Keratinocyte (primary cell): ENCODE measurements at regions not wholly inside any gene's neighbourhood (a gene's known extent, or its start where the extent isn't known, plus 50 kb on each side); places are given as distances from the start of the nearest gene placed in this dataset.

Source experiments
- DNase-seq: peaks from one replicate; pipeline ENCODE4 v3.0.0-alpha.2; 2011; ENCODE audit warnings: low read depth, missing footprints, low spot score
- FAIRE-seq: peaks from 2 replicates; lab custom pipeline; 2011; peaks lifted over from hg19 to GRCh38; lab: Jason Lieb, UNC
- H2AFZ ChIP-seq: 2 replicates; pipeline ENCODE4 v1.6.0; 2012; ENCODE audit warnings: low read length, control low read depth, inconsistent platforms; ENCODE audit not compliant: control insufficient read depth
- H3K27ac ChIP-seq: 2 replicates; pipeline ENCODE4 v1.5.1; 2011; ENCODE audit warnings: low read length; ENCODE audit not compliant: control insufficient read depth, insufficient read depth
- H3K27me3 ChIP-seq: 3 replicates; pipeline ENCODE4 v1.6.0; 2011; ENCODE audit warnings: low read length; ENCODE audit not compliant: control insufficient read depth, insufficient read depth; ENCODE audit errors: extremely low read depth
- H3K36me3 ChIP-seq, 2 experiments: 2 replicates in 1 of 2; 3 replicates in 1 of 2; pipeline ENCODE4 v1.5.1; 2011; ENCODE audit warnings: low read length in 2 of 2, mild to moderate bottlenecking in 1 of 2; ENCODE audit not compliant: control insufficient read depth in 2 of 2, insufficient read depth in 2 of 2; ENCODE audit errors: extremely low read depth in 1 of 2
- H3K4me1 ChIP-seq: 3 replicates; pipeline ENCODE4 v1.5.1; 2011; ENCODE audit warnings: low read length; ENCODE audit not compliant: control insufficient read depth, insufficient read depth; ENCODE audit errors: extremely low read depth
- H3K4me2 ChIP-seq: 3 replicates; pipeline ENCODE4 v1.6.0; 2011; ENCODE audit warnings: low read depth, low read length; ENCODE audit not compliant: control insufficient read depth, insufficient read depth; ENCODE audit errors: extremely low read depth
- H3K4me3 ChIP-seq, 3 experiments: fragments of 200-600 bp in 1 of 3; sonication (generic) in 1 of 3; 2 replicates in 2 of 3; 3 replicates in 1 of 3; pipeline ENCODE4 v1.5.1; 2011 to 2016; ENCODE audit warnings: low read length in 3 of 3, mild to moderate bottlenecking in 3 of 3, control low read depth in 2 of 3, inconsistent platforms in 1 of 3, low read depth in 1 of 3, mixed read lengths in 1 of 3, mixed run types in 1 of 3, moderate library complexity in 1 of 3; ENCODE audit not compliant: control insufficient read depth in 2 of 3, insufficient read depth in 2 of 3; ENCODE audit errors: extremely low read depth in 1 of 3
- H3K79me2 ChIP-seq: 2 replicates; pipeline ENCODE4 v1.6.0; 2012; ENCODE audit warnings: low read length; ENCODE audit not compliant: control insufficient read depth, insufficient read depth
- H3K9ac ChIP-seq: 3 replicates; pipeline ENCODE4 v1.6.0; 2011; ENCODE audit warnings: low read length; ENCODE audit not compliant: control insufficient read depth, insufficient read depth; ENCODE audit errors: extremely low read depth
- H3K9me1 ChIP-seq: 3 replicates; pipeline ENCODE4 v1.6.0; 2011; ENCODE audit warnings: low read length; ENCODE audit not compliant: control insufficient read depth, insufficient read depth; ENCODE audit errors: extremely low read depth
- H3K9me3 ChIP-seq: 2 replicates; pipeline ENCODE4 v1.5.1; 2012; ENCODE audit warnings: low read depth, low read length; ENCODE audit not compliant: control insufficient read depth
- H4K20me1 ChIP-seq: 3 replicates; pipeline ENCODE4 v1.6.0; 2011; ENCODE audit warnings: low read length; ENCODE audit not compliant: control insufficient read depth, insufficient read depth; ENCODE audit errors: extremely low read depth
- EZH2 ChIP-seq: IDR thresholded peaks from one replicate; pipeline ENCODE4 v1.6.1; 2012; ENCODE audit warnings: inconsistent platforms, mild to moderate bottlenecking, low read length, moderate library complexity
- dilution Hi-C: fragments of 300-500 bp; cut with MboI; formaldehyde crosslinking; loops from one replicate; pipeline ENCODE4 v1.7.0; 2020; ENCODE audit warnings: low sequenced_read_pairs; ENCODE audit not compliant: extremely low pct_ligation_motif_present
- TF ChIP-seq, protein P1 (sequence below), 3 experiments: IDR thresholded peaks in 1 of 3; conservative IDR thresholded peaks in 1 of 3; optimal IDR thresholded peaks in 1 of 3; 2 replicates in 2 of 3; 3 replicates in 1 of 3; pipeline versions ENCODE3 to v1.5.1; 2011; ENCODE audit warnings: low read length in 3 of 3, mild to moderate bottlenecking in 3 of 3, moderate library complexity in 2 of 3, control low read depth in 1 of 3, inconsistent platforms in 1 of 3; ENCODE audit not compliant: insufficient read depth in 2 of 3; ENCODE audit errors: extremely low read depth in 1 of 3

DNA sequence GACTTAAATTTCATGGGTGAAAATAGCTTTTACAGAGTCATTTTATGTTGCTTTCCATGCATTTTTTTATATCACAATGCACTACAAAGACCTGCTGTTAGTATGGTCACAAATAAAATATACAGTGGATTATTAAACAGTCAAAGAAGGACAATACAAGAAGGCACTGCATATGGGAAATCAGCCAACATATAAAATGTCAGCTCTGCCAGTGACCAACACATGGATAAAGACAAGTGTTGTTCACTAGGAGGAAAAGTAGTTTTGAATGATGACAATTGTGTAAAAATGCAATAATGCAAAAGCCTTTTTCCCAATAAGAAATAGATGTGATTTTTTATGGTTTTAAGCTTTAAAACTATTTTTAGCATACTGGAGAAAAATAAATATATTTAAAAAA is 425.3 kb upstream of the CBLB start:
- dilution Hi-C loops = no loop called here
- no peaks in the 10 kb centered on the region for H4K20me1 ChIP-seq
- no peak overlapping the region for H3K4me2 ChIP-seq
- H3K4me3 ChIP-seq = no peak overlapping the region
- H3K9me3 ChIP-seq = no peaks in the 10 kb centered on the region
- H3K36me3 ChIP-seq = no peaks in the 10 kb centered on the region
- FAIRE-seq = no peak
- no peak overlapping the region for H2AFZ ChIP-seq
- H3K4me1 ChIP-seq = no peaks in the 10 kb centered on the region
- H3K9me1 ChIP-seq = no peaks in the 10 kb centered on the region
- TF ChIP-seq, protein P1, sequence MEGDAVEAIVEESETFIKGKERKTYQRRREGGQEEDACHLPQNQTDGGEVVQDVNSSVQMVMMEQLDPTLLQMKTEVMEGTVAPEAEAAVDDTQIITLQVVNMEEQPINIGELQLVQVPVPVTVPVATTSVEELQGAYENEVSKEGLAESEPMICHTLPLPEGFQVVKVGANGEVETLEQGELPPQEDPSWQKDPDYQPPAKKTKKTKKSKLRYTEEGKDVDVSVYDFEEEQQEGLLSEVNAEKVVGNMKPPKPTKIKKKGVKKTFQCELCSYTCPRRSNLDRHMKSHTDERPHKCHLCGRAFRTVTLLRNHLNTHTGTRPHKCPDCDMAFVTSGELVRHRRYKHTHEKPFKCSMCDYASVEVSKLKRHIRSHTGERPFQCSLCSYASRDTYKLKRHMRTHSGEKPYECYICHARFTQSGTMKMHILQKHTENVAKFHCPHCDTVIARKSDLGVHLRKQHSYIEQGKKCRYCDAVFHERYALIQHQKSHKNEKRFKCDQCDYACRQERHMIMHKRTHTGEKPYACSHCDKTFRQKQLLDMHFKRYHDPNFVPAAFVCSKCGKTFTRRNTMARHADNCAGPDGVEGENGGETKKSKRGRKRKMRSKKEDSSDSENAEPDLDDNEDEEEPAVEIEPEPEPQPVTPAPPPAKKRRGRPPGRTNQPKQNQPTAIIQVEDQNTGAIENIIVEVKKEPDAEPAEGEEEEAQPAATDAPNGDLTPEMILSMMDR (optimal IDR thresholded peaks at IDR 0.05 in 1 of 3, IDR thresholded peaks at IDR 0.05 in 1 of 3, conservative IDR thresholded peaks at IDR 0.05 in 1 of 3; ENCODE audit: extremely low read depth in 1 of 3, insufficient read depth in 2 of 3, low read length in 3 of 3) = no peak
- no peak for TF ChIP-seq EZH2
- DNase-seq = no peak
- H3K27ac ChIP-seq = no peak overlapping the region
- no peaks in the 10 kb centered on the region for H3K27me3 ChIP-seq
- no peak overlapping the region for H3K9ac ChIP-seq
- H3K79me2 ChIP-seq = no peaks in the 10 kb centered on the region

DNA sequence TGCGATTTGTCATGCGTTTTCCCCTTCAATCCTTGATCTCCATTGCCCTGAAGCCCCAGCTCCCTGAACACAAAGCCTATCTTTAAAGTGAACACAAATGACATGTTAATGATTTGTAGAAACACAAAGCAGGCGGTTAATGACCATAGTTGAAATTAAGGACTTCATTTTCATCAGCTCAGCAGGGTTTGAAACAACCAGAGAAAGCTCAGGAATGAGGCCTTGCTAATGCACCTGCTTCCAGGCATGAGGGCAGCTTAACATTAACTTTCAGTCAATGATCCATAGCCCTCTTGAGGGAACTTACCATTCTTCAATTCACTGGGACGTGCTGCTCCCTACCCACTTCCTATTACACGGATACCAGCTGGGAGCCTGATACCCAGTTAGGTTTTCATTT is 427.2 kb upstream of the CBLB start:
- TF ChIP-seq, protein P1 (optimal IDR thresholded peaks at IDR 0.05 in 1 of 3, IDR thresholded peaks at IDR 0.05 in 1 of 3, conservative IDR thresholded peaks at IDR 0.05 in 1 of 3; ENCODE audit: extremely low read depth in 1 of 3, insufficient read depth in 2 of 3, low read length in 3 of 3) = no peak
- no peak for TF ChIP-seq EZH2
- Histone ChIP-seq H4K20me1 (no peaks in the 10 kb centered on the region), H3K9ac (no peak overlapping the region), H3K79me2 (no peaks in the 10 kb centered on the region), H3K4me2 (no peak overlapping the region), H2AFZ (no peak overlapping the region), H3K4me3 (no peak overlapping the region), H3K27ac (no peak overlapping the region), H3K27me3 (no peaks in the 10 kb centered on the region), H3K4me1 (no peaks in the 10 kb centered on the region), H3K9me3 (no peaks in the 10 kb centered on the region), H3K9me1 (no peaks in the 10 kb centered on the region), H3K36me3 (no peaks in the 10 kb centered on the region)
- no peak for FAIRE-seq
- DNase-seq = no peak
- dilution Hi-C loops = no loop called here
